GM12878 (cell line): ENCODE measurements at regions not wholly inside any gene's neighbourhood (a gene's known extent, or its start where the extent isn't known, plus 50 kb on each side); places are given as distances from the start of the nearest gene placed in this dataset.

Experiments used
- ATAC-seq: fragments of 200-7000 bp; cut with Tn5 transposase; 3 replicates; pipeline ENCODE4 v1.9.1; 2020; ENCODE audit warnings: mild to moderate bottlenecking, moderate library complexity
- BruUV-seq: library from RNA; stranded (reverse); fragments of 400-500 nt; replicated peaks from 2 replicates; lab custom pipeline; 2021; lab: Mats Ljungman, UMichigan
- CTCF ChIA-PET: fragments of 300-600 bp; sonication (Branson Sonifier 250); formaldehyde crosslinking; extraction: SDS; loops from one replicate; lab custom pipeline; 2021; ENCODE audit warnings: inconsistent platforms; lab: Yijun Ruan, JAX
- POLR2A ChIA-PET: fragments of 350-600 bp; formaldehyde crosslinking; extraction: SDS; loops from one replicate; lab custom pipeline; 2021; ENCODE audit warnings: inconsistent platforms; lab: Charles Lee
- RAD21 ChIA-PET: fragments of 300-600 bp; sonication (Branson Sonifier 250); formaldehyde crosslinking; loops from one replicate; lab custom pipeline; 2023; ENCODE audit warnings: antibody characterized with exemption; ENCODE audit not compliant: unreplicated experiment; lab: Charles Lee
- SMC1A ChIA-PET: fragments of 300-600 bp; sonication (Branson Sonifier 250); formaldehyde crosslinking; loops from one replicate; lab custom pipeline; 2023; ENCODE audit not compliant: unreplicated experiment, uncharacterized antibody; lab: Charles Lee
- DNase-seq: peaks from one replicate; pipeline ENCODE4 v3.0.0-alpha.2; 2011; ENCODE audit warnings: low read depth, low spot score
- FAIRE-seq: peaks from 3 replicates; lab custom pipeline; 2011; peaks lifted over from hg19 to GRCh38; lab: Jason Lieb, UNC
- H2AFZ ChIP-seq: 2 replicates; pipeline ENCODE4 v1.6.0; 2011; ENCODE audit warnings: low read depth, low read length, control low read depth; ENCODE audit not compliant: control insufficient read depth
- H3K27ac ChIP-seq: 2 replicates; pipeline ENCODE4 v1.5.1; 2011; ENCODE audit warnings: control low read depth; ENCODE audit not compliant: control insufficient read depth, insufficient read depth
- H3K27me3 ChIP-seq, 2 experiments: replicated peaks in 1 of 2; 2 replicates each; pipeline versions ENCODE4 v1.6.0 to v1.6.1; 2011; ENCODE audit warnings: low read length in 1 of 2; ENCODE audit not compliant: control insufficient read depth in 2 of 2, insufficient read depth in 2 of 2
- H3K36me3 ChIP-seq, 2 experiments: 2 replicates each; pipeline ENCODE4 v1.5.1; 2011; ENCODE audit warnings: low read length in 1 of 2; ENCODE audit not compliant: control insufficient read depth in 2 of 2, insufficient read depth in 2 of 2
- H3K4me1 ChIP-seq: 2 replicates; pipeline ENCODE4 v1.6.1; 2011; ENCODE audit warnings: mild to moderate bottlenecking, low read length, moderate library complexity, mixed read lengths; ENCODE audit not compliant: control insufficient read depth, insufficient read depth
- H3K4me2 ChIP-seq: 2 replicates; pipeline ENCODE4 v1.6.0; 2011; ENCODE audit warnings: control low read depth; ENCODE audit not compliant: control insufficient read depth, insufficient read depth
- H3K4me3 ChIP-seq: fragments of 200-600 bp; sonication (generic); 2 replicates; pipeline ENCODE4 v1.5.1; 2016
- H3K79me2 ChIP-seq: 2 replicates; pipeline ENCODE4 v1.6.0; 2011; ENCODE audit warnings: low read length; ENCODE audit not compliant: control insufficient read depth, insufficient read depth
- H3K9ac ChIP-seq: 2 replicates; pipeline ENCODE4 v1.8.0; 2011; ENCODE audit warnings: low read length, control low read depth, mixed read lengths; ENCODE audit not compliant: control insufficient read depth, insufficient read depth
- H3K9me3 ChIP-seq: replicated peaks from 3 replicates; pipeline ENCODE4 v1.5.1; 2011; ENCODE audit warnings: mild to moderate bottlenecking, low read length; ENCODE audit not compliant: control insufficient read depth, insufficient read depth
- H4K20me1 ChIP-seq: 2 replicates; pipeline ENCODE4 v1.6.0; 2011; ENCODE audit not compliant: control insufficient read depth, insufficient read depth
- CBX5 ChIP-seq: sonication (generic); IDR thresholded peaks from 2 replicates; pipeline ENCODE4 v1.6.1; 2016; ENCODE audit warnings: low read depth, moderate library complexity, mild to moderate bottlenecking, inconsistent platforms
- CHD2 ChIP-seq: IDR thresholded peaks from 2 replicates; pipeline ENCODE4 v1.6.1; 2011; ENCODE audit warnings: low read depth, low read length, improper control_type of control experiment, borderline replicate concordance
- CREB1 ChIP-seq: IDR thresholded peaks from 2 replicates; pipeline ENCODE4 v1.6.1; 2012; ENCODE audit warnings: low read depth, mild to moderate bottlenecking, inconsistent platforms
- CTCF ChIP-seq, 3 experiments: IDR thresholded peaks in 2 of 3; conservative IDR thresholded peaks in 1 of 3; 2 replicates each; pipeline ENCODE4 v1.5.1; 2011; ENCODE audit warnings: low read depth in 3 of 3, low read length in 3 of 3, mild to moderate bottlenecking in 3 of 3, control low read depth in 2 of 3, moderate library complexity in 2 of 3, inconsistent platforms in 1 of 3, mixed read lengths in 1 of 3; ENCODE audit not compliant: control insufficient read depth in 2 of 3, insufficient read depth in 1 of 3; ENCODE audit errors: extremely low read depth in 1 of 3
- E2F8 ChIP-seq: fragments of 450-650 bp; IDR thresholded peaks from 2 replicates; pipeline ENCODE4 v1.6.1; 2018; ENCODE audit warnings: mild to moderate bottlenecking, low read depth, moderate library complexity; ENCODE audit not compliant: partially characterized antibody
- IKZF2 ChIP-seq, 2 experiments: fragments of 450-650 bp; IDR thresholded peaks; 2 replicates each; pipeline ENCODE4 v1.6.1; 2017; ENCODE audit warnings: mild to moderate bottlenecking in 2 of 2, moderate library complexity in 2 of 2
- IRF3 ChIP-seq: fragments of 450-650 bp; IDR thresholded peaks from 2 replicates; pipeline ENCODE4 v1.6.1; 2014; ENCODE audit warnings: mild to moderate bottlenecking
- JUND ChIP-seq: IDR thresholded peaks from 2 replicates; pipeline ENCODE4 v1.6.1; 2012; ENCODE audit warnings: low read depth, mild to moderate bottlenecking, low read length, improper control_type of control experiment, moderate library complexity
- KDM1A ChIP-seq: fragments of 200-600 bp; sonication (generic); IDR thresholded peaks from 2 replicates; pipeline ENCODE4 v1.6.1; 2016; ENCODE audit warnings: borderline replicate concordance
- NFYB ChIP-seq: IDR thresholded peaks from 2 replicates; pipeline ENCODE4 v1.6.1; 2011; ENCODE audit warnings: low read depth, mild to moderate bottlenecking, low read length, improper control_type of control experiment, moderate library complexity; ENCODE audit not compliant: insufficient read depth
- NR2C1 ChIP-seq: fragments of 450-650 bp; IDR thresholded peaks from 2 replicates; pipeline ENCODE4 v1.6.1; 2017; ENCODE audit warnings: antibody characterized with exemption, mild to moderate bottlenecking, moderate library complexity
- PAX5 ChIP-seq: IDR thresholded peaks from 2 replicates; pipeline ENCODE4 v1.6.1; 2011; ENCODE audit warnings: low read depth, low read length, borderline replicate concordance
- RUNX3 ChIP-seq: IDR thresholded peaks from 2 replicates; pipeline ENCODE4 v1.6.1; 2012; ENCODE audit warnings: low read length, inconsistent platforms
- SKIL ChIP-seq: fragments of 450-650 bp; IDR thresholded peaks from 2 replicates; pipeline ENCODE4 v1.6.1; 2017; ENCODE audit warnings: mild to moderate bottlenecking, low read depth, inconsistent platforms; ENCODE audit not compliant: poor library complexity, severe bottlenecking
- SUPT20H ChIP-seq: IDR thresholded peaks from 2 replicates; pipeline ENCODE4 v1.6.1; 2011; ENCODE audit warnings: low read depth, mild to moderate bottlenecking, low read length, moderate library complexity, borderline replicate concordance; ENCODE audit not compliant: control insufficient read depth
- TAF1 ChIP-seq: IDR thresholded peaks from 2 replicates; pipeline ENCODE4 v1.6.1; 2011; ENCODE audit warnings: mild to moderate bottlenecking, low read depth, low read length, borderline replicate concordance
- WGBS: methylation state at CpG from one replicate; pipeline ENCODE4 v1.1.6; 2016; ENCODE audit warnings: low lambda C conversion rate; ENCODE audit not compliant: insufficient replicate concordance, insufficient coverage; ENCODE audit errors: missing lambda C conversion rate; 5-methylcytosine and 5-hydroxymethylcytosine counted together
- in situ Hi-C: fragments of 300-500 bp; cut with MboI; formaldehyde crosslinking; loops from 9 replicates; pipeline ENCODE4 v1.14.3; 2018; ENCODE audit warnings: mixed read lengths
- intact Hi-C: fragments of 100-400 bp; cut with micrococcal nuclease; formaldehyde crosslinking; loops from one replicate; pipeline ENCODE4 v1.14.2; 2022; ENCODE audit not compliant: unreplicated experiment

- Histone ChIP-seq H4K20me1 (no peaks in the 10 kb centered on the region), H3K79me2 (no peaks in the 10 kb centered on the region), H3K27ac (no peak overlapping the region), H2AFZ (no peak overlapping the region), H3K36me3 (no peaks in the 10 kb centered on the region), H3K4me3 (no peak overlapping the region)
- ChIA-PET SMC1A (no interaction called here), POLR2A (no interaction called here), RAD21 (no interaction called here)
- 57% methylated on average over 7 of the region's 7 CpGs for WGBS
- no peak for FAIRE-seq
- TF ChIP-seq E2F8 (no peak), CHD2 (no peak), JUND (no peak), TAF1 (no peak), NR2C1 (no peak), SKIL (no peak), RUNX3 (no peak), IRF3 (no peak), PAX5 (no peak), IKZF2 (IDR thresholded peaks at IDR 0.05) (no peak), SUPT20H (no peak), CBX5 (no peak), KDM1A (no peak), CREB1 (no peak), NFYB (no peak), CTCF (IDR thresholded peaks at IDR 0.05 in 2 of 3, conservative IDR thresholded peaks at IDR 0.05 in 1 of 3; ENCODE audit: control insufficient read depth in 2 of 3, extremely low read depth in 1 of 3, insufficient read depth in 1 of 3, low read depth in 3 of 3, low read length in 3 of 3) (no peak)
- TF ChIP-seq, all 136 proteins: peak for 0
- Histone ChIP-seq H3K9me3 (peaks cover 2% of the 10 kb centered on the region; the same call in 2 of the 3 replicates), H3K9ac (no peak overlapping the region), H3K4me1 (no peaks in the 10 kb centered on the region), H3K4me2 (no peak overlapping the region), H3K27me3 (no peaks in the 10 kb centered on the region; a peak in 2 of 4 replicates)
- no TSS peak for BruUV-seq
- DNase-seq (no peak), ATAC-seq (no peak)
- CTCF ChIA-PET, result interaction anchor here (0.8 kb wide), 1 partner anchor 24 kb away, joined by 3 read pairs; no protein-coding TSS in a partner anchor
- in situ Hi-C loops, result no loop called here
- intact Hi-C loops, result no loop called here
These were observed 108.7 kb downstream of the CTTN start for GRCh38 chr11:70506986-70507385.
